ENCODE measurements at regions not wholly inside any gene's neighbourhood (a gene's known extent, or its start where the extent isn't known, plus 50 kb on each side); places are given as distances from the start of the nearest gene placed in this dataset.
"Not testable (repeated sequence)": the region's sequence is repeated elsewhere in the genome, so short reads cannot be mapped to it uniquely, and the experiment has no call there.

DNA sequence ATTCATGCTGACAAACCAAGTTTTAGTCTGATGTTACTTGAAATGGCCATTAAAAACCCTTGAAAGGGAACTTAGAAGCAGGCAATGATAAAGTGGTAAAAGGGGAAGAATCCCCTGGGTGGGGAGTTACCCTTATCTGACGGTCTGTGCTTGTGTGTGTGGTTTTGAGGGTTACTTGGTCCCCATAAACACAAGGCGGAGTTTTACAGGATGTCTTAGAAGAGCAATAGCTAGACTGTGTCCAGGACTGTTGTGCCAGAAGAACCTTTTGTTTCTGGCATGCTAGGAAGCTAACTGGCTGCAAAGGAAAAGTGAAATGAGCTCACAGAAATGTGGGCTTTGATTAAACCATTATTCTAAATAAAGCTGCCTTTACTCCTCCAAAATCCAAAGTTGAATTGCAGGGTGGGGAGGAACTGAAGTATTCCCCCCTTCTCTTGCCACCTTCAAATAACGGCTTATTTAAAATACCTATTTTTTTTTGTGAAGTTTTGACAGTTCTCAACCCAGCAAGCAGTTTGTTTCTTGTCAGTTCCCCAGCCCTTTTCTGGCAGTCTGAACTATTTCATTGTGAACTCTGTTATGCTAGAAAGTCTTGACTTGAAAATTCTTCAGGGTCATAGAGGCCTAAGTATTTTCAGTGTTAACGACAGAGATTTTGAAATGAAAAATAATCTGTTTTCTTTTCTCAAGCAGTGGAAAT, 443.5 kb downstream of the OTOL1 start:
- H3K4me1 ChIP-seq = no peaks in the 10 kb centered on the region
- H3K79me2 ChIP-seq = no peaks in the 10 kb centered on the region
- H3K9me3 ChIP-seq (ENCODE audit: control insufficient read depth, low read length) = no peaks in the 10 kb centered on the region
- no peak overlapping the region for H3K27ac ChIP-seq
- no peaks in the 10 kb centered on the region for H3K27me3 ChIP-seq (ENCODE audit: control insufficient read depth, insufficient read depth, low read length)
- no peak overlapping the region for H3K9ac ChIP-seq
- no peak overlapping the region for H3K4me3 ChIP-seq (ENCODE audit: low read depth, low read length)
- H3K36me3 ChIP-seq (ENCODE audit: control insufficient read depth, insufficient read depth, low read length) = no peaks in the 10 kb centered on the region
- H2AFZ ChIP-seq = no peak overlapping the region
- no peak overlapping the region for H3K4me2 ChIP-seq (ENCODE audit: low read length)
- TF ChIP-seq, protein P1, sequence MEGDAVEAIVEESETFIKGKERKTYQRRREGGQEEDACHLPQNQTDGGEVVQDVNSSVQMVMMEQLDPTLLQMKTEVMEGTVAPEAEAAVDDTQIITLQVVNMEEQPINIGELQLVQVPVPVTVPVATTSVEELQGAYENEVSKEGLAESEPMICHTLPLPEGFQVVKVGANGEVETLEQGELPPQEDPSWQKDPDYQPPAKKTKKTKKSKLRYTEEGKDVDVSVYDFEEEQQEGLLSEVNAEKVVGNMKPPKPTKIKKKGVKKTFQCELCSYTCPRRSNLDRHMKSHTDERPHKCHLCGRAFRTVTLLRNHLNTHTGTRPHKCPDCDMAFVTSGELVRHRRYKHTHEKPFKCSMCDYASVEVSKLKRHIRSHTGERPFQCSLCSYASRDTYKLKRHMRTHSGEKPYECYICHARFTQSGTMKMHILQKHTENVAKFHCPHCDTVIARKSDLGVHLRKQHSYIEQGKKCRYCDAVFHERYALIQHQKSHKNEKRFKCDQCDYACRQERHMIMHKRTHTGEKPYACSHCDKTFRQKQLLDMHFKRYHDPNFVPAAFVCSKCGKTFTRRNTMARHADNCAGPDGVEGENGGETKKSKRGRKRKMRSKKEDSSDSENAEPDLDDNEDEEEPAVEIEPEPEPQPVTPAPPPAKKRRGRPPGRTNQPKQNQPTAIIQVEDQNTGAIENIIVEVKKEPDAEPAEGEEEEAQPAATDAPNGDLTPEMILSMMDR (IDR thresholded peaks at IDR 0.05) = no peak

DNA sequence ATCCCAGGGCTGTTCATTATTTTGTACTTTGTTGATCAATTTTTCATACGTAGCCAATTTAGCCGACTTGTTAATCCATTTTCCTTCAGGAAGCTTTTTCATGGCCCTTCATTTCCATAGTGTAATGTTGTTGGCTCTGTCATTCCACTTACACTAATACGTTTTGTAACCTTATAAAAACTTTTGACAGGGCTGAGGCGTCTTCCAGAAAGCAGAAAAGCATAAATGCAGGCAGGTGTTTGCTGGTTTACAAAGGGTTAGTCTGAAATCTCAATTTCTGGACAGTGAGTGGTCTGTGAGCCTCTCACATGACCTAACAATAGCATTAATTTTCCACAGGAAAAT, 444.0 kb downstream of the OTOL1 start:
- Histone ChIP-seq H3K4me1 (no peaks in the 10 kb centered on the region), H3K4me2 (ENCODE audit: low read length) (no peak overlapping the region), H3K27me3 (ENCODE audit: control insufficient read depth, insufficient read depth, low read length) (no peaks in the 10 kb centered on the region), H3K36me3 (ENCODE audit: control insufficient read depth, insufficient read depth, low read length) (no peaks in the 10 kb centered on the region), H2AFZ (no peak overlapping the region), H3K27ac (no peak overlapping the region), H3K79me2 (no peaks in the 10 kb centered on the region), H3K9ac (no peak overlapping the region), H3K9me3 (ENCODE audit: control insufficient read depth, low read length) (peaks cover 3% of the 10 kb centered on the region), H3K4me3 (ENCODE audit: low read depth, low read length) (no peak overlapping the region)
- TF ChIP-seq, protein P1 (IDR thresholded peaks at IDR 0.05) = no peak

DNA sequence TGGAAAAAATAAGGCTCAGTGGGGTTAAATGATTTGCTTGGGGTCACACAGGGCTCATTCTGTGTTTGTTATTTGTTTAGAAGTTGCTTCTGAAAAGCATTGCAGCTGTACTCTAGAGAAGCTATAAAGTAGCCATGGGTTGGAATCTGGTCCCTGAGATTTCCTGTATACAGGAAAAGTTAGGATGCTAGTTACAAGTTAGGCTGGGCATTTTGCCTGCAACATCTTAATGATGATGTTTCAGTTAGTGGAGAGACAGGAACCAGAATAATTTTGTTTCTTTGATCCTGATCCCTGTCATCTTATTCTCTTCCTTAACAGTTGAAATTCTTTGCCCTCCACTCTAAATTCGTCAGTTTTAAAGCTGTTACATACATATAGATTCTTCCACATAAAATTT, 445.3 kb downstream of the OTOL1 start:
- TF ChIP-seq, protein P1 (IDR thresholded peaks at IDR 0.05) = no peak
- Histone ChIP-seq H3K9ac (no peak overlapping the region), H2AFZ (no peak overlapping the region), H3K4me3 (ENCODE audit: low read depth, low read length) (no peak overlapping the region), H3K9me3 (ENCODE audit: control insufficient read depth, low read length) (peaks cover 3% of the 10 kb centered on the region), H3K4me2 (ENCODE audit: low read length) (no peak overlapping the region), H3K27me3 (ENCODE audit: control insufficient read depth, insufficient read depth, low read length) (no peaks in the 10 kb centered on the region), H3K27ac (no peak overlapping the region), H3K79me2 (no peaks in the 10 kb centered on the region), H3K4me1 (no peaks in the 10 kb centered on the region), H3K36me3 (ENCODE audit: control insufficient read depth, insufficient read depth, low read length) (no peaks in the 10 kb centered on the region)

DNA sequence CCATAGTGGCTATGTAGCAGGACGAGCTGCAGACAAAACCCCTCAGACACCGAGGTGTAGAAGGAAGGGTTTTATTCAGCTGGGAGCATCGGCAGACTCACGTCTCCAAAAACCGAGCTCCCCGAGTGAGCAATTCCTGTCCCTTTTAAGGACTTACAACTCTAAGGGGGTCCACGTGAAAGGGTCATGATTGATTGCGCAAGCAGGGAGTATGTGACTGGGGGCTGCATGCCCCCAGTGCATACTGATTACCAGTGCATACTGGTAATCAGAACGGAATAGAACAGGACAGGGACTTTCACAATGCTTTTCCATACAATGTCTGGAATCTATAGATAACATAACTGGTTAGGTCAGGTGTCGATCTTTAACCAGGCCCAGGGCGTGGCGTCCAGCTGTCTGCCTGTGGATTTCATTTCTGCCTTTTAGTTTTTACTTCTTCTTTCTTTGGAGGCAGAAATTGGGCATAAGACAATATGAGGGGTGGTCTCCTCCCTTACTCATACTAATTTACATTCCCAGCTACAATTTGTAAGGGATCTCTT, 447.3 kb downstream of the OTOL1 start:
- H3K4me1 ChIP-seq; H3K9me3 ChIP-seq (ENCODE audit: control insufficient read depth, low read length); H3K79me2 ChIP-seq; H3K9ac ChIP-seq; H3K27me3 ChIP-seq (ENCODE audit: control insufficient read depth, insufficient read depth, low read length); H2AFZ ChIP-seq; H3K4me2 ChIP-seq (ENCODE audit: low read length); H3K27ac ChIP-seq; H3K36me3 ChIP-seq (ENCODE audit: control insufficient read depth, insufficient read depth, low read length); H3K4me3 ChIP-seq (ENCODE audit: low read depth, low read length): not testable (repeated sequence)

DNA sequence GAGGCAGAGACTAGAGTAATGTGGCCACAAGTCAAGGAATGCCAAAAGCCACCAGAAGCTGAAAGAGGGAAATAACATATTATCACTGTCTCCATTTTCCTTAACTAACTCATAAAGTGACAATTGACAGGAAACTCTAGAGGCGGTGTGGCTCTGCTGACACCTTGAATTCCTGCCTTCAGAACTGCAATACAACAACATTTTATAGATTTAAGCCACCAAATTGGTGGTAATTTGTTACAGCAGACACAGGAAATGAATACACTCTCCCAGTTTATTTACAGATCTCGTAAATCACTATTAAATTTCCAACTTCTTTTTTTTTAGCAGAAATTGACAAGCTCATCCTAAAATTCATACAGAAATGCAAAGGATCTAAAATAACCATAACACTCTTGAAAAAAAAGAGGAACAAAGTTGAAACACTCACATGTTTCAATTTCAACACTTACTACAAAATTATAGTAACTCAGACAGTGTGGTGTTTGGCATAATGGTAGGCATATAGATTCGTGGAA, 449.9 kb downstream of the OTOL1 start:
- Histone ChIP-seq H3K27ac (no peak overlapping the region), H3K9ac (no peak overlapping the region), H3K4me3 (ENCODE audit: low read depth, low read length) (no peak overlapping the region), H3K79me2 (no peaks in the 10 kb centered on the region), H3K4me2 (ENCODE audit: low read length) (no peak overlapping the region), H3K27me3 (ENCODE audit: control insufficient read depth, insufficient read depth, low read length) (no peaks in the 10 kb centered on the region), H3K9me3 (ENCODE audit: control insufficient read depth, low read length) (peaks cover 3% of the 10 kb centered on the region), H3K4me1 (no peaks in the 10 kb centered on the region), H2AFZ (no peak overlapping the region), H3K36me3 (ENCODE audit: control insufficient read depth, insufficient read depth, low read length) (no peaks in the 10 kb centered on the region)
- TF ChIP-seq, protein P1 (IDR thresholded peaks at IDR 0.05) = no peak

Measured in parathyroid adenoma (tissue), 2 donors.